OCI-LY3 (cell line): ENCODE measurements at regions not wholly inside any gene's neighbourhood (a gene's known extent, or its start where the extent isn't known, plus 50 kb on each side); places are given as distances from the start of the nearest gene placed in this dataset.

ENCODE experiments used
- H2AFZ ChIP-seq: fragments of 200-600, 300-600 bp; shearing (Covaris generic); 2 replicates; pipeline ENCODE4 v1.6.0; 2014; ENCODE audit warnings: antibody characterized with exemption, low read depth, low read length
- H3K27ac ChIP-seq: fragments of 200-600, 300-600 bp; sonication (generic); 2 replicates; pipeline ENCODE4 v1.5.1; 2014; ENCODE audit warnings: mild to moderate bottlenecking, low read length, moderate library complexity, mixed read lengths
- H3K27me3 ChIP-seq: fragments of 200-600, 300-600 bp; sonication (generic); 2 replicates; pipeline ENCODE4 v1.6.1; 2014; ENCODE audit warnings: low read depth, low read length, mixed read lengths
- H3K36me3 ChIP-seq: fragments of 200-600, 300-600 bp; sonication (generic); replicated peaks from 2 replicates; pipeline ENCODE3; 2014; ENCODE audit warnings: low read depth, low read length, mixed read lengths
- H3K4me1 ChIP-seq: fragments of 300-600, 200-600 bp; sonication (generic); 2 replicates; pipeline ENCODE4 v1.6.1; 2014; ENCODE audit warnings: low read length, mixed read lengths
- H3K4me2 ChIP-seq: fragments of 200-600, 300-600 bp; sonication (generic); 2 replicates; pipeline ENCODE4 v1.6.1; 2014; ENCODE audit warnings: low read length, mixed read lengths
- H3K4me3 ChIP-seq: fragments of 300-600, 200-600 bp; sonication (generic); 2 replicates; pipeline ENCODE4 v1.5.1; 2014; ENCODE audit warnings: antibody characterized with exemption, mild to moderate bottlenecking, low read length, moderate library complexity
- H3K79me2 ChIP-seq: fragments of 300-600, 200-600 bp; shearing (Covaris generic); 2 replicates; pipeline ENCODE4 v1.6.1; 2014; ENCODE audit warnings: mild to moderate bottlenecking, low read length, mixed read lengths
- H3K9ac ChIP-seq: fragments of 300-600, 200-600 bp; shearing (Covaris generic); 2 replicates; pipeline ENCODE4 v1.6.0; 2014; ENCODE audit warnings: mild to moderate bottlenecking, low read length, moderate library complexity
- H3K9me3 ChIP-seq: fragments of 200-600, 300-600 bp; shearing (Covaris generic); 2 replicates; pipeline ENCODE4 v1.6.1; 2014; ENCODE audit warnings: low read length, mixed read lengths; ENCODE audit not compliant: insufficient read depth
- H4K20me1 ChIP-seq: fragments of 200-600, 300-600 bp; sonication (generic); 2 replicates; pipeline ENCODE4 v1.6.1; 2016; ENCODE audit warnings: low read length, mixed read lengths; ENCODE audit not compliant: insufficient read depth
- CTCF ChIP-seq: fragments of 200-600, 300-600 bp; sonication (generic); IDR thresholded peaks from 2 replicates; pipeline ENCODE4 v1.5.1; 2014; ENCODE audit warnings: antibody characterized with exemption, low read length, low read depth
- EZH2phosphoT487 ChIP-seq: fragments of 200-600 bp; shearing (Covaris generic); IDR thresholded peaks from 2 replicates; pipeline ENCODE4 v1.6.1; 2018; ENCODE audit warnings: antibody characterized with exemption, mixed run types, low read depth

- Histone ChIP-seq H3K4me3 (no peak overlapping the region), H4K20me1 (no peaks in the 10 kb centered on the region), H3K9ac (no peak overlapping the region), H3K4me2 (no peak overlapping the region), H3K4me1 (peaks cover 16% of the 10 kb centered on the region), H3K79me2 (no peaks in the 10 kb centered on the region), H3K9me3 (no peaks in the 10 kb centered on the region), H2AFZ (no peak overlapping the region), H3K36me3 (no peaks in the 10 kb centered on the region), H3K27me3 (0 out of 2 replicates have a peak, but pooled peaks cover 3% of the 10 kb centered on the region), H3K27ac (no peak overlapping the region)
- TF ChIP-seq CTCF (no peak), EZH2phosphoT487 (no peak)
These were observed 154.2 kb downstream of the DYRK2 start for GRCh38 chr12:67802731-67803130.

- no peak overlapping the region for H3K4me3 ChIP-seq
- no peaks in the 10 kb centered on the region for H3K79me2 ChIP-seq
- peaks cover 16% of the 10 kb centered on the region for H3K4me1 ChIP-seq
- H3K27me3 ChIP-seq: 0 out of 2 replicates have a peak, but pooled peaks cover 5% of the 10 kb centered on the region
- H4K20me1 ChIP-seq: no peaks in the 10 kb centered on the region
- H3K27ac ChIP-seq: no peak overlapping the region
- no peaks in the 10 kb centered on the region for H3K36me3 ChIP-seq
- H3K4me2 ChIP-seq: no peak overlapping the region
- no peak for TF ChIP-seq EZH2phosphoT487
- no peak for TF ChIP-seq CTCF
- H3K9me3 ChIP-seq: no peaks in the 10 kb centered on the region
- H2AFZ ChIP-seq: no peak overlapping the region
- H3K9ac ChIP-seq: no peak overlapping the region
These were observed 154.9 kb downstream of the DYRK2 start for GRCh38 chr12:67803278-67803993.

GRCh38 chr12:67804168-67804567, 155.6 kb downstream of the DYRK2 start:
- Histone ChIP-seq H3K4me2 (no peak overlapping the region), H3K79me2 (no peaks in the 10 kb centered on the region), H3K36me3 (no peaks in the 10 kb centered on the region), H3K27me3 (0 out of 2 replicates have a peak, but pooled peaks cover 5% of the 10 kb centered on the region), H3K4me1 (peaks cover 16% of the 10 kb centered on the region), H3K27ac (no peak overlapping the region), H3K9ac (no peak overlapping the region), H2AFZ (no peak overlapping the region), H3K9me3 (no peaks in the 10 kb centered on the region), H4K20me1 (no peaks in the 10 kb centered on the region), H3K4me3 (no peak overlapping the region)
- TF ChIP-seq CTCF: no peak
- TF ChIP-seq EZH2phosphoT487: no peak

GRCh38 chr12:67807814-67808213, 159.3 kb downstream of the DYRK2 start:
- H2AFZ ChIP-seq: no peak overlapping the region
- H3K4me1 ChIP-seq: peaks cover 12% of the 10 kb centered on the region
- 0 out of 2 replicates have a peak, but pooled peaks cover 5% of the 10 kb centered on the region for H3K27me3 ChIP-seq
- no peak overlapping the region for H3K4me3 ChIP-seq
- no peaks in the 10 kb centered on the region for H4K20me1 ChIP-seq
- TF ChIP-seq EZH2phosphoT487: no peak
- TF ChIP-seq CTCF: no peak
- H3K36me3 ChIP-seq: no peaks in the 10 kb centered on the region
- H3K9me3 ChIP-seq: no peaks in the 10 kb centered on the region
- H3K4me2 ChIP-seq: no peak overlapping the region
- no peaks in the 10 kb centered on the region for H3K79me2 ChIP-seq
- H3K9ac ChIP-seq: no peak overlapping the region
- no peak overlapping the region for H3K27ac ChIP-seq
